ENCODE measurements at regions not wholly inside any gene's neighbourhood (a gene's known extent, or its start where the extent isn't known, plus 50 kb on each side); places are given as distances from the start of the nearest gene placed in this dataset.

DNA sequence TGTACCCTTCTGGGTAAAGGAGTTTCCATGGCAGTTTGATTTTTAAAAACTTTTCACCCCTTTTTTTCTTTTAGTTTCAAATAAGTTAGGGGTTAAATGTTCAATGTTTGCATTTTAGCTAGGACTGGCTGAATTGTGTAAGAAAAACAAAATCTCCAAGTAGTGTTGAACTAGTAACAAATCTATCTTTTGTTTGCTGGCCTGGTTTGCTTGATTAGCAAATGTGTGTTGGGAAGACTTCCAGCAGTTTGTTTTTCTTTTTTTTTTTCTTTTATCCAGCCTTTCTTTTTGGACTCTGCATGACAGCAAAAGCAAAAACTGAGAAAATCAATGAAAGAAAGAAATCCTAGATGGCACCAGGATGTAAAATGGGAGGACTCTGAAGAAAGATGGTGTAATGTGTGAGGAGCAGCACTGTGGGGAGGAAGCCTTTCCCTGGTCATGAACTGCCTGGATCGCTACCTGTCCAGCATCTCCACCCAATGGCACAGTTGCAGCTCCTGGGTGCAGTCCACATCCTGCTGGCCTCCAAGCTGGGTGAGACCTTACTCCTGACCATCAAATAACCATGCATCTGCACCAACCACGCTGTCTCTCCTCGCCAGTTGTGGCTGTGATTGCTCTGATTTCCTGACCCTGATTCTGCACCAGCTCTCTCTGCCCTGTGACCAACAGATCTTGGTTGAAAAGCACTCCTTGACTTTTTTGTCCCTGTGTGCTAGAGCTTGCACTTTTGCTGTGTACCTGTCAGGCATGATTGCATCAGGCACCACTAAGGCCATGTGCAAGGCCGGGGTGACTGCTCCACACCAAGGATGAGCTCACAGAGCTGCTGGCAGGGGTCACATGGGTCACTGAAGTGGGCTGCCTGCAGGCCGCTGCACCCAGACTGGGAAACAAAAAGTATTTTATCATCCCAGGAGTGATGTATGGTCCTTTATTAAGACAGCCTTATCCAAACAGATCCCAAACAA lies 71.2 kb upstream of the ZNF236 start:
- DNase-seq (ENCODE audit: low read depth) (no peak), FAIRE-seq (no peak)
- Histone ChIP-seq H3K27me3 (ENCODE audit: control insufficient read depth, insufficient read depth, low read length) (no peaks in the 10 kb centered on the region), H3K36me3 (ENCODE audit: control insufficient read depth, insufficient read depth, low read length) (no peaks in the 10 kb centered on the region), H3K4me3 (ENCODE audit: low read depth, low read length) (no peak overlapping the region)
- TF ChIP-seq, protein P1, sequence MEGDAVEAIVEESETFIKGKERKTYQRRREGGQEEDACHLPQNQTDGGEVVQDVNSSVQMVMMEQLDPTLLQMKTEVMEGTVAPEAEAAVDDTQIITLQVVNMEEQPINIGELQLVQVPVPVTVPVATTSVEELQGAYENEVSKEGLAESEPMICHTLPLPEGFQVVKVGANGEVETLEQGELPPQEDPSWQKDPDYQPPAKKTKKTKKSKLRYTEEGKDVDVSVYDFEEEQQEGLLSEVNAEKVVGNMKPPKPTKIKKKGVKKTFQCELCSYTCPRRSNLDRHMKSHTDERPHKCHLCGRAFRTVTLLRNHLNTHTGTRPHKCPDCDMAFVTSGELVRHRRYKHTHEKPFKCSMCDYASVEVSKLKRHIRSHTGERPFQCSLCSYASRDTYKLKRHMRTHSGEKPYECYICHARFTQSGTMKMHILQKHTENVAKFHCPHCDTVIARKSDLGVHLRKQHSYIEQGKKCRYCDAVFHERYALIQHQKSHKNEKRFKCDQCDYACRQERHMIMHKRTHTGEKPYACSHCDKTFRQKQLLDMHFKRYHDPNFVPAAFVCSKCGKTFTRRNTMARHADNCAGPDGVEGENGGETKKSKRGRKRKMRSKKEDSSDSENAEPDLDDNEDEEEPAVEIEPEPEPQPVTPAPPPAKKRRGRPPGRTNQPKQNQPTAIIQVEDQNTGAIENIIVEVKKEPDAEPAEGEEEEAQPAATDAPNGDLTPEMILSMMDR (IDR thresholded peaks at IDR 0.05; ENCODE audit: insufficient read depth, low read length, severe bottlenecking) = no peak

DNA sequence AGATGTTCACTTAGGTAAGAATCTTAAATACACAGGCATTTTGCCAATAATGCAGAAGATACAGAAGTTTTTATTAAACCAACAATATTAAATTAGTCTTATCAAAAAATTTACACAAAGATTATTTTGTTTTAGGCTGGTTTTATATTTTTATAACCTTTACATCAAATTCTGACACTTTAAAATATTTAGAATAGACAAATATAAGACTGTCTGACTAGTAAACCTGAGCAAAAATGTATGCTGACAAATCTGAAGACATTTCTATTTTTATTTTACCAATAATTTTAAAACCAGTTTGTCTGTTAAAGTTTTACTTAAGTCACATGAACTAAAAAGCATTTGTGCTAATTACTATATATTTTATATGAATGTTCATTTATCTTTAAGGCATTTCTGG lies 72.1 kb upstream of the ZNF236 start:
- no peaks in the 10 kb centered on the region for H3K27me3 ChIP-seq (ENCODE audit: control insufficient read depth, insufficient read depth, low read length)
- H3K4me3 ChIP-seq (ENCODE audit: low read depth, low read length) = no peak overlapping the region
- DNase-seq (ENCODE audit: low read depth) (no peak), FAIRE-seq (no peak)
- no peaks in the 10 kb centered on the region for H3K36me3 ChIP-seq (ENCODE audit: control insufficient read depth, insufficient read depth, low read length)
- TF ChIP-seq, protein P1 (IDR thresholded peaks at IDR 0.05; ENCODE audit: insufficient read depth, low read length, severe bottlenecking) = no peak

DNA sequence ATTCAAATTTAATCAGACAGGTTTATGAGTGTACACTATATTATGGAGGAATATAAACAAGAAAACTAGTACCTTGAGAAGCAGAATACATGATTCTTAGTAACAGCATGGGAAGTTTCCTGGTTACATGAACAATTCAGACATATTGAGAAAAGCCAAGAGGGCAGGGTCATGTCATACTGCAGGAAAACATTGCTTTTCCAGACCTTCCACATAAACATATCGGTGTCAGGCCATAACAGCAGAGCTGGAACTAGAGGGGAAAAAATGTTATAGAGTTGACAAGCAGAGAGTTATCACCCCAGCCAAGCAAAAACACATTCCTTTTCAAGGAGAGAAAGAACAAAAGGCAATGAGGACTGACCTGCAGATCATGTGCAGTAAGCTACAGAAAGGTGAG lies 74.7 kb upstream of the ZNF236 start:
- DNase-seq (ENCODE audit: low read depth) (no peak), FAIRE-seq (no peak)
- no peaks in the 10 kb centered on the region for H3K36me3 ChIP-seq (ENCODE audit: control insufficient read depth, insufficient read depth, low read length)
- TF ChIP-seq, protein P1 (IDR thresholded peaks at IDR 0.05; ENCODE audit: insufficient read depth, low read length, severe bottlenecking) = no peak
- H3K27me3 ChIP-seq (ENCODE audit: control insufficient read depth, insufficient read depth, low read length) = no peaks in the 10 kb centered on the region
- H3K4me3 ChIP-seq (ENCODE audit: low read depth, low read length) = no peak overlapping the region

DNA sequence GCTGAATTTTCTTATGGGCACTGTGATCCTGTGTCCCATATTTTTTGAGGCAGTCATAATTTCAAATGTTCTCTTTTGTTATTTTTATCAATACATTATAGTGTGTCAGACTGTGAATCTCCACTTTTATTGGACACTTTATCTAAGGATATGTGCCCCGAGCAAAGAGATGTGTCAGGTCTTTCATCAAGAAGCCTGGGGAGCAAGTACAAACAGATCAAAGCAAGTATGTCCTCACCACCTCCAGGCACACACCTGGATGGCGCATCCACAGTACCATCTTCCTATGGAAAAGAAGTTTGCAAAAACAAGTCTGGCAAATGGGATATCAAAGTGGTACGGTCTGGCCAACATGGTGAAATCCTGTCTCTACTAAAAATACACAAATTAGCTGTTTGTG lies 81.0 kb upstream of the ZNF236 start:
- DNase-seq (ENCODE audit: low read depth) (peak; percentile 49), FAIRE-seq (no peak)
- Histone ChIP-seq H3K27me3 (ENCODE audit: control insufficient read depth, insufficient read depth, low read length) (no peaks in the 10 kb centered on the region), H3K36me3 (ENCODE audit: control insufficient read depth, insufficient read depth, low read length) (no peaks in the 10 kb centered on the region), H3K4me3 (ENCODE audit: low read depth, low read length) (no peak overlapping the region)
- TF ChIP-seq, protein P1 (IDR thresholded peaks at IDR 0.05; ENCODE audit: insufficient read depth, low read length, severe bottlenecking) = no peak

DNA sequence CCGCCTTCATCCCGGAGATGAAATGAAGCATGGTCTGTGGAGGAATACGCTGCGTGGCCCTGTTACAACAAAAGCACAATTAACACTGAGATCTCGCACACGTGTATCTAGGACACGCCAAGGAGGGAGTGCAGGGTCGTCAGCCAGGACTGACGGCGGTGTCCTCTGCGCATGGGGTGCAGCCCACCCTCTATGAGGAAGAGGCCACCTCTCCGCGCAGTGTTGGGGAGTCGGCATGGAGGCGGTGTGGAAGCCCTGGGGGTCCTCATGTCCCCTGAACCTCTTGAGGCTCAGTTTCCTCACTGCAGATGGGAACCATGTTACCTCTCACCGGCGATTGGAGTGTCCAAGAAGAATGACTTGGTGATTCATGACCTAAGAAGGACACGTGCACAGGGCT lies 86.0 kb upstream of the ZNF236 start:
- Histone ChIP-seq H3K4me3 (ENCODE audit: low read depth, low read length) (no peak overlapping the region), H3K36me3 (ENCODE audit: control insufficient read depth, insufficient read depth, low read length) (no peaks in the 10 kb centered on the region), H3K27me3 (ENCODE audit: control insufficient read depth, insufficient read depth, low read length) (no peaks in the 10 kb centered on the region)
- DNase-seq (ENCODE audit: low read depth) = no peak
- FAIRE-seq = no peak
- TF ChIP-seq, protein P1 (IDR thresholded peaks at IDR 0.05; ENCODE audit: insufficient read depth, low read length, severe bottlenecking) = no peak
